ENCODE measurements at regions not wholly inside any gene's neighbourhood (a gene's known extent, or its start where the extent isn't known, plus 50 kb on each side); places are given as distances from the start of the nearest gene placed in this dataset.
"Not testable (repeated sequence)": the region's sequence is repeated elsewhere in the genome, so short reads cannot be mapped to it uniquely, and the experiment has no call there.

DNA sequence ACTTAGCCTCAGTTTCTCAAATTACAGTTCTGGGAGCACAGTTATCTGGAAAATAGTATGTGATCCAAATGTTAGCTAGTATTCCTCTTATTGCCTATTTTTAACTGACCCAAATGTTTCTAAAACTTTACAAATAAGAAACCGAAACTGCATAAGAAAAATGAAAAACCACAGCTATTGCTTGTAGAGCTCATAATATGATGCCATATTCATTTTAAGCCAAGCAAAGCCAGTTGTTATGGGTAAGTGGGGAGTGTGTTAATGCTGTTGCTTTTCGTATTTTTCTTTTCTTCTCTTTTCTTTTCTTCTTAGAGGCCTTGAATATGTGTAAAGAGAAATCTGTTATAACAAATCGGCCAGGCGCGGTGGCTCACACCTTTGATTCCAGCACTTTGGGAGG, 447.4 kb upstream of the TUSC1 start:
- no peak for DNase-seq (ENCODE audit: low spot score)
- Histone ChIP-seq H3K27me3 (replicated peaks; ENCODE audit: insufficient read depth, low read depth, low read length, poor library complexity) (no peaks in the 10 kb centered on the region), H3K4me1 (ENCODE audit: insufficient read depth, low read length, poor library complexity, severe bottlenecking) (no peaks in the 10 kb centered on the region), H3K36me3 (ENCODE audit: insufficient read depth, low read length, poor library complexity, severe bottlenecking) (no peaks in the 10 kb centered on the region), H3K4me3 (ENCODE audit: low read depth, low read length, poor library complexity, severe bottlenecking) (no peak overlapping the region), H3K9me3 (ENCODE audit: low read depth, low read length, poor library complexity, severe bottlenecking) (no peaks in the 10 kb centered on the region), H3K27ac (ENCODE audit: low read depth, low read length, poor library complexity, severe bottlenecking) (no peak overlapping the region)
- BruUV-seq (replicated peaks): no TSS peak
- intact Hi-C loops (cut with micrococcal nuclease; ENCODE audit: unreplicated experiment): no loop called here
- ChIA-PET POLR2A (ENCODE audit: low non-redundant PET) (no interaction called here), CTCF (no interaction called here)
- no peak for TF ChIP-seq CTCF (conservative IDR thresholded peaks at IDR 0.05; ENCODE audit: low read depth, low read length)
- TF ChIP-seq EZH2 (IDR thresholded peaks at IDR 0.05; ENCODE audit: borderline replicate concordance, low read depth, low read length, poor library complexity, severe bottlenecking): no peak

- H3K36me3 ChIP-seq (ENCODE audit: insufficient read depth, low read length, poor library complexity, severe bottlenecking); DNase-seq (ENCODE audit: low spot score); H3K4me1 ChIP-seq (ENCODE audit: insufficient read depth, low read length, poor library complexity, severe bottlenecking); H3K4me3 ChIP-seq (ENCODE audit: low read depth, low read length, poor library complexity, severe bottlenecking); H3K9me3 ChIP-seq (ENCODE audit: low read depth, low read length, poor library complexity, severe bottlenecking); CTCF ChIA-PET; BruUV-seq (replicated peaks); H3K27ac ChIP-seq (ENCODE audit: low read depth, low read length, poor library complexity, severe bottlenecking); H3K27me3 ChIP-seq (replicated peaks; ENCODE audit: insufficient read depth, low read depth, low read length, poor library complexity); POLR2A ChIA-PET (ENCODE audit: low non-redundant PET): not testable (repeated sequence)
- intact Hi-C loops (cut with micrococcal nuclease; ENCODE audit: unreplicated experiment): loop anchor here (10.0 kb wide), 1 partner anchor 61 kb away; no protein-coding TSS in a partner anchor
Observed at GRCh38 chr9:26116085-26116484, 437.8 kb upstream of the TUSC1 start.

- no peak for DNase-seq (ENCODE audit: low spot score)
- H3K4me3 ChIP-seq (ENCODE audit: low read depth, low read length, poor library complexity, severe bottlenecking): no peak overlapping the region
- no TSS peak for BruUV-seq (replicated peaks)
- no peaks in the 10 kb centered on the region for H3K4me1 ChIP-seq (ENCODE audit: insufficient read depth, low read length, poor library complexity, severe bottlenecking)
- ChIA-PET POLR2A (ENCODE audit: low non-redundant PET) (no interaction called here), CTCF (no interaction called here)
- no peaks in the 10 kb centered on the region for H3K9me3 ChIP-seq (ENCODE audit: low read depth, low read length, poor library complexity, severe bottlenecking)
- H3K27me3 ChIP-seq (replicated peaks; ENCODE audit: insufficient read depth, low read depth, low read length, poor library complexity): no peaks in the 10 kb centered on the region
- no peaks in the 10 kb centered on the region for H3K36me3 ChIP-seq (ENCODE audit: insufficient read depth, low read length, poor library complexity, severe bottlenecking)
- TF ChIP-seq CTCF (conservative IDR thresholded peaks at IDR 0.05; ENCODE audit: low read depth, low read length): no peak
- no peak for TF ChIP-seq EZH2 (IDR thresholded peaks at IDR 0.05; ENCODE audit: borderline replicate concordance, low read depth, low read length, poor library complexity, severe bottlenecking)
- H3K27ac ChIP-seq (ENCODE audit: low read depth, low read length, poor library complexity, severe bottlenecking): no peak overlapping the region
- intact Hi-C loops (cut with micrococcal nuclease; ENCODE audit: unreplicated experiment): loop anchor here (10.0 kb wide), 1 partner anchor 58 kb away; no protein-coding TSS in a partner anchor
Observed at GRCh38 chr9:26112724-26113123, 434.5 kb upstream of the TUSC1 start.

DNA sequence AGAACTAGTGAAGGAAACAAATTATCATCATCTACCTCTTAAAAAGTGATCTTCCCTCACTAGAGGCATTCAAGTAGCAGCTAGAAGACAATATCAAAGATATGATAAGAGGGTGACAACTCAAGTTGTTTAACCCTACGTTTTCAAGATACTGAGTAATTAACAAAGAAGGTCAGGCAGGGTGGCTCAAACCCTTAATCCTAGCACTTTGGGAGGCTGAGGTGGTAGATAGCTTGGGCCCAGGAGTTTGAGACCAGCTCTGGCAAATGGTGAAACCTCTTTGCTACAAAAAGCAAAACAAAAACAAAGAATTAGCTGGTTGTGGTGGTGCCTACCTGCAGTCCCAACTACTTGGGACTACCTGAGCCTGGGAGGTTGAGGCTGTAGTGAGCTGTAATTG, 408.2 kb upstream of the TUSC1 start:
- no peak for DNase-seq (ENCODE audit: low spot score)
- ChIA-PET CTCF (no interaction called here), POLR2A (ENCODE audit: low non-redundant PET) (no interaction called here)
- no peaks in the 10 kb centered on the region for H3K9me3 ChIP-seq (ENCODE audit: low read depth, low read length, poor library complexity, severe bottlenecking)
- H3K4me3 ChIP-seq (ENCODE audit: low read depth, low read length, poor library complexity, severe bottlenecking): no peak overlapping the region
- no peaks in the 10 kb centered on the region for H3K36me3 ChIP-seq (ENCODE audit: insufficient read depth, low read length, poor library complexity, severe bottlenecking)
- no peaks in the 10 kb centered on the region for H3K27me3 ChIP-seq (replicated peaks; ENCODE audit: insufficient read depth, low read depth, low read length, poor library complexity)
- no peak overlapping the region for H3K27ac ChIP-seq (ENCODE audit: low read depth, low read length, poor library complexity, severe bottlenecking)
- TF ChIP-seq CTCF (conservative IDR thresholded peaks at IDR 0.05; ENCODE audit: low read depth, low read length): no peak
- TF ChIP-seq EZH2 (IDR thresholded peaks at IDR 0.05; ENCODE audit: borderline replicate concordance, low read depth, low read length, poor library complexity, severe bottlenecking): no peak
- no TSS peak for BruUV-seq (replicated peaks)
- intact Hi-C loops (cut with micrococcal nuclease; ENCODE audit: unreplicated experiment): no loop called here
- H3K4me1 ChIP-seq (ENCODE audit: insufficient read depth, low read length, poor library complexity, severe bottlenecking): no peaks in the 10 kb centered on the region

All from A673 (cell line).